Lower leg skin (tissue), 3 donors: ENCODE measurements at regions not wholly inside any gene's neighbourhood (a gene's known extent, or its start where the extent isn't known, plus 50 kb on each side); places are given as distances from the start of the nearest gene placed in this dataset.

Experiments
- POLR2A ChIP-seq, 2 donors: fragments of 450-650 bp; IDR thresholded peaks; one replicate each; pipeline ENCODE4 v1.6.1; 2016 to 2017; ENCODE audit warnings: antibody characterized with exemption in 2 of 2, mild to moderate bottlenecking in 1 of 2, moderate library complexity in 1 of 2
- TF ChIP-seq, protein P1 (sequence below), 3 donors: fragments of 450-650 bp; IDR thresholded peaks; one replicate each; pipeline ENCODE4 v1.5.1; 2016; ENCODE audit warnings: antibody characterized with exemption in 3 of 3, mild to moderate bottlenecking in 3 of 3, moderate library complexity in 2 of 3

DNA sequence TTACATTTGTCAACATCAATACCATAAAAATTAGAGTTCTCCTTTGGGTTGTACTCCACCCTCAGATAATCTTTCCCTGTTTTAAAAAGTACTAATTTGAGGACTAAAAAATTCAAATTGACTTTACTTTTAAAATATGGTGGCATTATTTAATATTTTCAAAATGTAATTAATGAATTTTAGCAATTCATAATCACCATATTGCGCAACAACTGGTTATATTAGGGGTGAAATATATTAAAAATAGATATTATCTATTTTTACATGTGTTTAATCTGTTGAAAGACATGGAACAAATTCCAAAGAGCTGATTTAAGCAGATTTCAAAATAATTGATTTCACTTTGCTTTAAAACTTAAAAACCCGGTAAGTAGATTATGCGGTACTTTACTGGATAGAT, 236.6 kb upstream of the NOL4 start:
- TF ChIP-seq, protein P1, sequence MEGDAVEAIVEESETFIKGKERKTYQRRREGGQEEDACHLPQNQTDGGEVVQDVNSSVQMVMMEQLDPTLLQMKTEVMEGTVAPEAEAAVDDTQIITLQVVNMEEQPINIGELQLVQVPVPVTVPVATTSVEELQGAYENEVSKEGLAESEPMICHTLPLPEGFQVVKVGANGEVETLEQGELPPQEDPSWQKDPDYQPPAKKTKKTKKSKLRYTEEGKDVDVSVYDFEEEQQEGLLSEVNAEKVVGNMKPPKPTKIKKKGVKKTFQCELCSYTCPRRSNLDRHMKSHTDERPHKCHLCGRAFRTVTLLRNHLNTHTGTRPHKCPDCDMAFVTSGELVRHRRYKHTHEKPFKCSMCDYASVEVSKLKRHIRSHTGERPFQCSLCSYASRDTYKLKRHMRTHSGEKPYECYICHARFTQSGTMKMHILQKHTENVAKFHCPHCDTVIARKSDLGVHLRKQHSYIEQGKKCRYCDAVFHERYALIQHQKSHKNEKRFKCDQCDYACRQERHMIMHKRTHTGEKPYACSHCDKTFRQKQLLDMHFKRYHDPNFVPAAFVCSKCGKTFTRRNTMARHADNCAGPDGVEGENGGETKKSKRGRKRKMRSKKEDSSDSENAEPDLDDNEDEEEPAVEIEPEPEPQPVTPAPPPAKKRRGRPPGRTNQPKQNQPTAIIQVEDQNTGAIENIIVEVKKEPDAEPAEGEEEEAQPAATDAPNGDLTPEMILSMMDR (IDR thresholded peaks at IDR 0.05) = no peak
- no peak for TF ChIP-seq POLR2A (IDR thresholded peaks at IDR 0.05)
